HG02938 (cell line): ENCODE measurements at regions not wholly inside any gene's neighbourhood (a gene's known extent, or its start where the extent isn't known, plus 50 kb on each side); places are given as distances from the start of the nearest gene placed in this dataset.
"Not testable (repeated sequence)": the region's sequence is repeated elsewhere in the genome, so short reads cannot be mapped to it uniquely, and the experiment has no call there.

Experiments
- ATAC-seq: cut with Tn5 transposase; IDR thresholded peaks from one replicate; pipeline ENCODE4 v1.9.1; 2021; ENCODE audit warnings: mild to moderate bottlenecking, moderate library complexity; ENCODE audit not compliant: unreplicated experiment

GRCh38 chr3:158026236-158026635, 80.0 kb downstream of the SHOX2 start:
- ATAC-seq, result no peak

DNA sequence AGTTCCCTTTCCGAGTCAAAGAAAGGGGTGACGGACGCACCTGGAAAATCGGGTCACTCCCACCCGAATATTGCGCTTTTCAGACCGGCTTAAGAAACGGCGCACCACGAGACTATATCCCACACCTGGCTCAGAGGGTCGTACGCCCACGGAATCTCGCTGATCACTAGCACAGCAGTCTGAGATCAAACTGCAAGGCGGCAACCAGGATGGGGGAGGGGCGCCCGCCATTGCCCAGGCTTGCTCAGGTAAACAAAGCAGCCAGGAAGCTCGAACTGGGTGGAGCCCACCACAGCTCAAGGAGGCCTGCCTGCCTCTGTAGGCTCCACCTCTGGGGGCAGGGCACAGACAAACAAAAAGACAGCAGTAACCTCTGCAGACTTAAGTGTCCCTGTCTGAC, 86.3 kb downstream of the SHOX2 start:
- not testable (repeated sequence) for ATAC-seq

DNA sequence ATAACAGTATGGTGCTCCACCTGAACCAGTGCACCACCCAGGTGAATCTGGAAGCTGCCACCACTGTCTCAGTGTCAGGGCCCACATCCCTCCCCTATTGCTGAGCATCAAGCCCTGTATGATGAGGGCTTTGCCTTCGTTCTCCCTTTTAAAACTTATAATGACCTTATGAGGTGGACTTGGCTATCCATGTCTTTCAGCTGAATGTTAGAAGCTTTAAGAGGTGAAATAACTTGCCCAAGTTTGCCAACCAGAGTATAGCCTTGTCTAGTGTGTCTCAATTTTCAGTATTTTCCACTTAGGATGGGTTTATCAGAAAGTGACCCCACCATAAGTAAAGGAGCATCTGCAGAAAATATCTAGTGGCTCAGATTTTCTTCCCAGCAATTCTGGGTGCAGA, 87.8 kb downstream of the SHOX2 start:
- ATAC-seq, result no peak

- no peak for ATAC-seq
Observed at GRCh38 chr3:158012901-158013300, 93.3 kb downstream of the SHOX2 start.

DNA sequence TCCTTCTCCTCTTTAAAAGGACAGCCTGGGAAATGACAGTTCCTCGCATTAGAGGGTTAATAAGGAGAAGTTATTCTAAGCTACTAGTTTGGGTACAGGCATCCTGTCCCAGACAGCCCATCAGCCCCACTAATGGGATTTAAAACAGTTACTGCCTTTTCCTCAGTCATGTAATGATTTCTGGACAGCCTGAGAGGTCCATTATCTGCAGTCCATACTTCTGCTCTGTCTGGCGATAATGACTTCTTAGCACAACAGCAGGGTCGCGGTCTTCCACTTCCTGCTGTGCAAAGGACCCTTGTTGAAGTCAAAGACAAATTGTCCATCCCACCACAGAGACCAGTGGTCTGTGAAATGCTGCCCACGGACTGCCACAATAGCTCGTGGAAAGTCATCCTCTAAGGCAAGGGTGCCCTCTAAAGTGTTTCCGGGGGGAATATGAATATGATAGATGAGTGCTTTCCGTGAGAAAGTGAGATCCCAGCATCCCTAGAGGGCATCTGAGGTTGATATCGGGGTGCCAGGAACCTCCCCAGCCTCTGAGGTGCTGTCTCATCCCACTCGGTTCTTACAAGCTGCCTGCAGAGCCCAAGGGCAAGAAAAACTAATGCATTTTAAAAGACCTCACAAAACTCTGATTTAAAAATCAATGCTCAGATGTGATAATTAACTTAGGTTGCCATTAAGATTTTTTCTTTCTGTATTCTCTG, 100.7 kb downstream of the SHOX2 start:
- ATAC-seq, result no peak

- no peak for ATAC-seq
Observed at GRCh38 chr3:157999246-157999645, 107.0 kb downstream of the SHOX2 start.

- no peak for ATAC-seq
Observed at GRCh38 chr3:157982359-157982758, 123.9 kb downstream of the SHOX2 start.

DNA sequence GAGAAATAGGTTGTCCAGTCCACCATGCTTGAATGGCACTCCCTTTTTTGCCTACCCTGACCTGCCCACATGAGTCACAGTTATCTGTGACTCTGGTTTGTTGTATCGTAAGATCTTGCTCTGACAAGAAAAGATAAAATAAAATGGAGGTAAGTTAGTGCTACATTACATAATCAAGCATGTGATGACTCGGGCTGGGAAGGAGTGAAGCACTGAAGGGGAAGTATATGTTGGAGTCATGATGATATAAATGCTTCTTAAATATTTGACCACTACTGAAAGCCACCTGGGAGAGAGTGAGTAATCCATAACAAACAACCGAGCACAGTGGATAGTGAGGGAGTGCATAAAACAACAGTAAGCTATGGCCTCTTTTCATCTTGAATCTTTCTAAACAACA, 124.4 kb downstream of the SHOX2 start:
- ATAC-seq, result no peak

GRCh38 chr3:157979022-157979421, 127.2 kb downstream of the SHOX2 start:
- no peak for ATAC-seq

DNA sequence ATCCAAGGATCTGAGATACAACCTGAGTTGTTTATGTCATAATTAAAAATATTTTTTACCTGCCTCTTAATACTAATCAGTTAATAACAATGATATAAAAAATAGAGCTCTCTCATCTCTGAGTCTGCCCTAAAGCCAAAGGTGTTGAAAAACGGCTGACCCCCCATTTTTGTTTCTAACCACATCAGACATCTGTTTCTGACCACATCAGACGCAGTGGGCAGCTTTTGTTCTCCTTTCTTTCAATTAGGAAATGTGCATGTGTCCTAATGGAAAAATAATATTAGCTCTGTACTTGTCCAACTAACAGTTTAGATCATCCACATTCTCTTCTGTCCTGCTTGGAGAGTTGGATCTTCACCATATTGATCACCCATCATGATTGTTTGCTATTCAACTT, 144.6 kb downstream of the SHOX2 start:
- ATAC-seq, result no peak

DNA sequence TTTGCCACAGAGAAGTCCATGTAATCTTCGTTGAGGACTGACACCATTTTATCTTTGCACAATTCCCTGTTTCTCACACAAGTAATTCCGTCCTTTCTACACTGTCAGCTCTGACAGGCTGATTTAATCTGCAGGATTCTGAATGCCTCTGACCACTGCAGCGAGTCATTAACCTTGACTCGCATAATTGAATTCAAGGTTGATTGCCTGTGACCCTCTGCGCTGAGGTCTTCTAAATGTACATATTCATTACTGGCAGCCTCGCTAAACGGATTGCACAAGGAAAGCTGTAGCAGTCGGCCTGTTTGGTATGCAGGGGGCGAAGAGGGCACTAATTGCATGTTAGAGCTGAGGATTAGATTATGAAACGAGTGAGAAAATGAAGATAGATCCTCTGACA, 147.8 kb downstream of the SHOX2 start:
- no peak for ATAC-seq

- ATAC-seq, result no peak
Observed at GRCh38 chr3:157956850-157957249, 149.4 kb downstream of the SHOX2 start.

- ATAC-seq, result no peak
Observed at GRCh38 chr3:157956176-157956575, 150.0 kb downstream of the SHOX2 start.

- ATAC-seq, result no peak
Observed at GRCh38 chr3:157953565-157953964, 152.7 kb downstream of the SHOX2 start.

DNA sequence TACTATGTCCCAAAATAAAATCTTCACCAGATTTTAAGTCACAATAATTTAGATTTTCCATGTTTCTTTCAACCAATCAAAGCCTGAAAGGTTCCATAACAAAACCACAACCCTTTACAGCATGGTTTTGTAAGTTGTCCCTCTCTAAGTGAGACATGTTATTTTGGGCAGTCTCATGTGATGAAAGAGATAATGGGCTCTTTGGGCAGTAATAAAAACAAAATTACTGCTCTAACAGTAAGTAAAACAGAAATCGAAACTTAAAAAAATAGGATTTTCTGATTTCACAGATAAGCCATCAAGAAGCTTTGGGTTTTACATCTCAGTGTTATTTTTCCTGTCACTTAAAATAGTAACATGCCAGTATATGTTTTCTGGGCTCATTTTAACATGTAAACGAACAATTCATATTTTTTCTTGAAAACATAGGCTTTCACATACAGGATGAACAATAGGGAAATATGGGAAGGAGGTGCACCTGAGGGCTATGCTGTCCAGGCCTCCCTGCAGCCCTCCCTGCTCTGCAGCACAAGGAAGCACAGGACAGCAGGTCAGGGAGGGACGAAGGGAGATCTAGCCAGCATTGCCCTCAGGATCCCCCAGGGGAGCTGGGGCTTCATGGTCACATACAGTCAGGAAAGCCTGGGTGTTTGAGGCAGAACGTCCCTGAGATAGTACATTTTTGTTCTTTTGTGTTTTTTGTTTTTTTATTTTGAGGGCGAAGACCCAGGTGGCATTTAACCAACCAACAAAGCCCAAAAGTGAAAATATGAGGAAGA, 157.4 kb downstream of the SHOX2 start:
- no peak for ATAC-seq

DNA sequence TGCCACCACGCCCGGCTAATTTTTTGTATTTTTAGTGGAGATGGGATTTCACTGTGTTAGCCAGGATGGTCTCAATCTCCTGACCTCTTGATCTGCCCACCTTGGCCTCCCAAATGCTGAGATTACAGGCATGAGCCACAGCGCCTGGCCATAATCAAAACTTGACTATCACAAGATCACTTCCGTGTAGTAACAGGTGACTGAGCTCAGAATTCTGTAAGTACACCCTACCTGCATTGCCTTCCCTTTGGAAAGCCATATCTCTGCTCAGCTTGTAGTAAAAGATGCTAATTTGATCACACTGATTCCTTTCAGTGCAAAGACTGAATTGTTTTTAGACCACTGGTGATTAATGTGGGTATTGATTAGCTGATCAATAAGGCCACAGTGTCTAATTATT, 167.1 kb downstream of the SHOX2 start:
- no peak for ATAC-seq

- ATAC-seq, result no peak
Observed at GRCh38 chr3:157938154-157938779, 168.0 kb downstream of the SHOX2 start.

DNA sequence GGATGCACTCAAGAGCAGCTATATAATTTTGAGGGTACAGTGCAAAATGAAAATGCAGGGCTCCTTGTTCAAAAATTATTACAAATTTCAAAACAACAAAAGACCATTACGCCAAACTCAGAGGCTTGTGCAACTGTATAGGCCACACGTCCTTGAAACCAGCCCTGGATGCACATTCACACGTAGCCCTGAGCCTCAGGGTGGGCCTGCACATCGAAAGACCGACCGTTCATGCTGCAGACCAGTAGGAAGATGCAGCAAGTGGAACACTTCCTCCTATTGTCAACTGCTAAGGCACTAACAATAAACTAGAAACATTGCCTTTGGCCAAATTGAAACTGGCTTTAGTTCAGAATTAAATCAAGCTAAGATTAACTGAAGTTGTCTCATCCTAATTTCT, 174.7 kb downstream of the SHOX2 start:
- ATAC-seq, result no peak

DNA sequence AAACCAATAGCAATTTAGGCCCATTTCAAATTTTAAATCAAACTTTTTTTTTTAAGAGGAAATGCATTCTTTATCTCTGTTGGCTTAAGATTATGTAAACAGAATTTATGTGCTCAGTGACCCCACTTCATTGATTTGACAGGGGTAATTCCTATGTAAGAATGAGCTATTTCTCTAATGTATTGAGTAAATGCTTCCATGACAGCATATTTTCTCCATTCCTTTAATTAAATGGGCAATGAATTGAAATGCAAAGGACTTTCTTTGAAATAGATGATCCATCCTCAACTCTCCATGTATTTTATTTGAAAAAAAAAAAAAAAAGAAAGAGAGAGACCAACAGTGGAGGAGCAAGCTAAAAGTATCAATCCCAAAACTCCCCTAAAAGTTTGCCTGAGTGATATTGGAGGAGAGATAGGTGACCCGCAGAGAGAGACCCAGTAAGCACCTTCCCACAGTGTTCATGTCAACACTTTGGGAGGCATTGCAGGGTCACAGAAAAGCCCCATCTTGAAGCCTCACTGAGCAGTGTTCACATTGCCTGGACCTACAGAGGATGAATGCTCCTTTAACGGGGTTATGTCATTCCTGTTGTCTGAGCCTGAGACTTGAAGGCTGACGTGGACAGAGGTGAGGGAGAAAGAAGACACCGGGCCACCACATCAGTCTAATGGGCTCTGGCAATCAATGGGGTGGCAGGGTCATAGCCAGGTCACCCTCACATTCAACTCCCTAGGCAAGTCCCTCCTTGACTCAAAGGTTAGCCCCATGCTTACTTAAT, 176.0 kb downstream of the SHOX2 start:
- no peak for ATAC-seq

- ATAC-seq, result no peak
Observed at GRCh38 chr3:157926822-157927221, 179.4 kb downstream of the SHOX2 start.

DNA sequence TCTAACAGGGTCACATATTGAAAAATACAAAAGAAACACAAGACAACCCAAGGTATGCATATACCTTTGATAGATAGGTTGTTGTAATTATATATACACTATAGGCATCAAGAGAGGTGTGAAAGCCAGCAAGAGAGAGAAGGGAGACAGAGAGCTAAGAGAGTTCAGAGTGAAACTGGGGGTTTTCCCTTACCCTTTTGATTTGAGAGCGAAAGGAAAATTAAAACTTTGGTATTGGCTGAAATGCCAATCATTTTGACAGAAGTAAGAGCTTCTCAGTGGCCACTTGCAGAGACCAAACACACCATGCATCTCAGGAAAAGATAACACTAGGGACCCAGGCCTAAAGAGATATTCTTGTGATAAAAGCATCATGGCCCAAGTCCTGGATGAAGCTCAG, 183.6 kb downstream of the SHOX2 start:
- peak; percentile 62 for ATAC-seq
